Kidney tubule cell (primary cell): ENCODE measurements at regions not wholly inside any gene's neighbourhood (a gene's known extent, or its start where the extent isn't known, plus 50 kb on each side); places are given as distances from the start of the nearest gene placed in this dataset.

Experiments
- DNase-seq: peaks from one replicate; pipeline ENCODE4 v3.0.0-alpha.2; 2018; ENCODE audit warnings: low spot score

GRCh38 chr12:90899456-90900182 lies 55.4 kb downstream of the CCER1 start:
- peak; percentile 75 for DNase-seq

- DNase-seq: no peak
These were observed 57.0 kb downstream of the CCER1 start for GRCh38 chr12:90897986-90898385.

GRCh38 chr12:90897316-90897715 lies 57.7 kb downstream of the CCER1 start:
- DNase-seq: no peak

- DNase-seq: no peak
These were observed 58.2 kb downstream of the CCER1 start for GRCh38 chr12:90896821-90897220.

- DNase-seq: peak; percentile 93
These were observed 58.8 kb downstream of the CCER1 start for GRCh38 chr12:90896164-90896563.

GRCh38 chr12:90888316-90888715 lies 66.7 kb downstream of the CCER1 start:
- DNase-seq: no peak

GRCh38 chr12:90883456-90883855 lies 71.5 kb downstream of the CCER1 start:
- DNase-seq: no peak

- DNase-seq: peak; percentile 72
These were observed 83.3 kb downstream of the CCER1 start for GRCh38 chr12:90871726-90872096.

- DNase-seq: no peak
These were observed 83.8 kb downstream of the CCER1 start for GRCh38 chr12:90870971-90871725.

GRCh38 chr12:90868626-90869025 lies 86.3 kb downstream of the CCER1 start:
- no peak for DNase-seq

GRCh38 chr12:90859591-90859990 lies 95.4 kb downstream of the CCER1 start:
- DNase-seq: no peak

- no peak for DNase-seq
These were observed 96.7 kb downstream of the CCER1 start for GRCh38 chr12:90858252-90858651.

GRCh38 chr12:90855534-90855933 lies 99.4 kb downstream of the CCER1 start:
- no peak for DNase-seq

- peak; percentile 37 for DNase-seq
These were observed 100.8 kb downstream of the CCER1 start for GRCh38 chr12:90854136-90854689.

- no peak for DNase-seq
These were observed 102.9 kb downstream of the CCER1 start for GRCh38 chr12:90851800-90852718.

GRCh38 chr12:90842477-90842876 lies 112.5 kb downstream of the CCER1 start:
- no peak for DNase-seq

- no peak for DNase-seq
These were observed 113.6 kb downstream of the CCER1 start for GRCh38 chr12:90841336-90841735.

- DNase-seq: no peak
These were observed 115.6 kb downstream of the CCER1 start for GRCh38 chr12:90839346-90839745.

GRCh38 chr12:90836689-90837088 lies 118.3 kb downstream of the CCER1 start:
- no peak for DNase-seq

- DNase-seq: no peak
These were observed 121.7 kb downstream of the CCER1 start for GRCh38 chr12:90833228-90833627.

- DNase-seq: no peak
These were observed 122.5 kb downstream of the CCER1 start for GRCh38 chr12:90832427-90832826.

- DNase-seq: no peak
These were observed 123.3 kb downstream of the CCER1 start for GRCh38 chr12:90831712-90832111.
